Daoy (cell line): ENCODE measurements at regions not wholly inside any gene's neighbourhood (a gene's known extent, or its start where the extent isn't known, plus 50 kb on each side); places are given as distances from the start of the nearest gene placed in this dataset.

ENCODE experiments used
- DNase-seq: peaks from one replicate; pipeline ENCODE4 v3.0.0-alpha.2; 2015; ENCODE audit warnings: low read depth

DNA sequence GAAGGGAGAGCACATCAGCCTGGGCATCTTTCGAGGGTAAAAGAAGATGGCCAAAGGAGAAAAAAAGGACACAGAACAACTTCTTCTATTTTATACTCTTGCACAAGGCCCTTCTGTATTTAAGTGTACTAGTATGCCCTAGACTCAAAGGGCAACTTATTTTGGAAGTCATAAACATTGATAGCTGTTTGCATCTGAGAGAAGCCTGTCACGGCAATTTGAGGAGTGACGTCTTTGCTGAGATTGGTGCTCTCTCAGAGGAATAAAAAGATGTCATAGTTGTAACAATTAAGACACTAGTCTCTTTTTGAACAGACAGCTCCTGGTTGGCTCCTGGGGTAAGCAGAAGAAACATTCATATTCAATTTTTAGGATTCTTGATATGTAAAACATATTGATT is 260.4 kb upstream of the TTC14 start:
- no peak for DNase-seq

GRCh38 chr3:180351601-180352000 is 250.4 kb upstream of the TTC14 start:
- no peak for DNase-seq

DNA sequence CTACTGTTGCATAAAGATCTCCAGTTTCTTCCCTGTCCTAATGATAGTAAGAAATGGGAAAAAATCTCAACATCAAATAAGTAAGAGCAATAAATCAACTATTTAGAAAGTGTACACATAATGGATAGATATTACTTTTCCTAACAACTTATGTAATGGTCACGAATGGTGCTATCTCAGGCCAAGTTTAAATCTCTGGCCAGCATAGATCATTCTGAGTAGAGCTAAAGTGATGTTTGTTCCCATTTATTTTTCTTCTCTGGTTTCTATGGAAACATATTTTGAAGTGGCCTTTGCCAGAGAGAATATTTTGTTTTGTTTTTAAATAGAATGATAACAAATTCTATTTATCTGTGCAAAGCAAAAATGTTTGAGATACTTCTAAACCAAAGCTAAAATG is 249.7 kb upstream of the TTC14 start:
- no peak for DNase-seq

DNA sequence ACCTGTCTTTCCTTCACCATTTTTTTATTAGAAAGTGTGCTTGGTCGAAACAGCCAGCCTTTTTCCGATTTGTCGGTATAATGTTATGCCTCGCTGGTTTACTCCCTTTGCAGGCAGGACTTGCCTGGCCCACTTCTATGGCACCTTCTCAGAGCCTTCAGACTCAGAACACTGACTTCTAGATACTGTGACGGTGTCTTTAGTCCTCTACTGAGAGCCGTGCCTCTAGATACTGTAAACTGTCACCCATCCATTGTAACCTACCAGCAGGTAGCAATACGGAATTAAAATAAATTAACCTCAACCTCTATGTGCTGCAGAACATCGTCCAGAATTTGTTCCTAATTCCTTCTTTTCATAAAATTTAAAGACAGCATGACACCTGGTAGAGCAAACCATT is 247.7 kb upstream of the TTC14 start:
- no peak for DNase-seq

DNA sequence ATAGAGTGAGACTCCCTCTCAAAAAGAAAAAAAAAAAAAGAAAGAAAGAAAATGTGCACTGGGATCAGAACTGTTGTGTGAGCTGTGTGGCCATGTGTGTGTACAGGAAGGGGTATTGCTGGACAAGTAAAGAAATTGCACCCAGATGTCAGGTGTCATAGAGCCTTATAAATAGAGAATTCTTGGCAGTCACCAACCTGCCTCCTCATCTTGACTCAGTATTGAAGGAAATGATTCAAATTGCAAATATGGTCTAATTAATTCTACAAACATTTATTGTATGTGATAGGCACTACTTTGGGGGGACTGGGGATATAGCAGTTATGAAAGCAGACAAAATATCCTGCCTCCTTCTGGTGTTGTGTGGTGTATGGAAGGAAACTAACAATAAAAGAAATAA is 243.8 kb upstream of the TTC14 start:
- no peak for DNase-seq

GRCh38 chr3:180359061-180359952 is 242.7 kb upstream of the TTC14 start:
- DNase-seq: no peak

DNA sequence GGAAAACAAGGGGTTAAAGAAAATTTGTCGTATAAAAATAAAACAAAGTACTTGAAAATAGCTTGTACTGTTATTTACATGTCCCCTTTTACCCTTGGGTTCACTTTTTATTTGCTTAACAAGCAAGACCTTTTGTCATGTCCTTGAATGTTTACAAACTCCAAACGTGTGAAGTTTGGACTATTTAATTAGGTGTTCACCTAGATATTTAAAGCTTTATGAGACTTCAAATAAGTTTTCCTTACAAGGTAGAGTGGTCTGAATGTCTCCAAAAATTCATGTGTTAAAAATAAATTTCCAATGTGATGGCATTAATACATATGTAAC is 242.0 kb upstream of the TTC14 start:
- DNase-seq: no peak

GRCh38 chr3:180362081-180362480 is 239.9 kb upstream of the TTC14 start:
- no peak for DNase-seq

GRCh38 chr3:180375831-180376230 is 226.1 kb upstream of the TTC14 start:
- no peak for DNase-seq

DNA sequence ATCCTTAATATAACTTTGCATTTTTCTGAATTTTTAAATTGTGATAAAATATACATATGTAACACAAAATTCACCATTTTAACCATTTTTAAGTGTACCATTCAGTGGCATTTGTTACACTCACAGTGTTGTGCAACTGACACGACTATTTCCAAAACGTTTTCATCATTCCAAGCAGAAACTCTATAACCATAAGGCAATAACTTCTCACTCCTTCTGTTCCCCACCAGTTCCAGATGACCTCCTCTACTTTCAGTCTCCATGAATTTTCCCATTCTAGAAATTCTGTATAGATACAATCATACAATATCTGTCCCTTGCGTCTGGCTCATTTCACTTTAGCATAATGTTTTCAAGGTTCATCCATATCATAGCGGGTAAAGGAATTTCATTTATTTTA is 223.5 kb upstream of the TTC14 start:
- DNase-seq: no peak

DNA sequence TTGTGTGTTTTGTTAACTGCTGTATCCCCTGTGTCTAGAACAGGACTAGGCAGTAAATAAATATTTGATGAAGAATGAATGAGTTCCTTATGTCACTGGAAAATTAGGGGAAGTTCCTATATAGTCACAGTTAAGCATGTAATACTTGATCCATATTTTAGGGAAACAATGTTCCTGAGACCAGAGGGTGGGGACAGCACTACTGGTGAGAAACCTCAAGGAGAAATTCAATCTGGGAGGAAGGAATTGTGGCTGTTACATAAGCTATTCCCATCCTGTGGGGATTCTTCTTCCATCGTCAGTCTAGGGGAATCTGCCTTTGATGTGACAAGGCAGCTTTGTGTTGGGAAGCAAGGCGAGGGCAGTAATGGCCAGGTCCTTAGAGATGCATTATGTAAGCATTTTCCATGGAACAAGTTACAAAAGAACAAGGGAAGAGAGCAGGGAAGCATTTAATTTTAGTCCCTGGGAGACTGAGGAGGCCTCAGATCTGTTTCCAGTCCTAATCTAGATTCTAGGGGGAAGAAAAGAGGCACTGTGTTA is 219.3 kb upstream of the TTC14 start:
- no peak for DNase-seq

DNA sequence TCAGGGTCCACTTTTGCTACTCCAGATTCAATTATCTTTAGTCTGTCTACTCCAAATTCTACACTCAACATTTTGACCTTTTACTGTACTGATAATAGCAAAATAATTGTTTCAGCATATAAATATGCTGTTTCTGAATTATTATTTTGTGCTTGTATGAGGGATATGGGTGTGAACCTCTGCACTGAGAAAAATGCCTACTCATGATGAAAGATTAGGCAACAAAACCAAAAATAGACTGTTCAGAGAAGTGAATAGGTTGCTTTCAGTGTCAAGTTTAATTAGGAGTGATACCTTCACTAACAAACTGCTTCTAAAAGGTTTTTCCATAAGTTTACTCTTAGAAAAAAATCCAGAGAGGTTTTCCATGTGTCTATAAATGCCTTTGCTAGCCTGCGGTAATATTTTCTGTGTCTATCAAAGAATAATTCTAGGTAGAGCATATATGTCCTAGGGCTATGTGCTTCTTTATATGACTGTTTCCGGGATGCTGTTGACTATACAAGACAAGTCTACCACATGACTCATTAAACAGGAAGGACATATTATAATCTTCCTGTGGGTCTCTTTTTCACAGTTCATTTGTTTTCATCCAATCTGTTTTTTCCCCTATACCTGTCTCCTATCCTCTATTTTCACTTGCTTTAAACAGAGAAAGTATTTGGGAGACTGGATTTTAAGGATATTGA is 218.5 kb upstream of the TTC14 start:
- no peak for DNase-seq

DNA sequence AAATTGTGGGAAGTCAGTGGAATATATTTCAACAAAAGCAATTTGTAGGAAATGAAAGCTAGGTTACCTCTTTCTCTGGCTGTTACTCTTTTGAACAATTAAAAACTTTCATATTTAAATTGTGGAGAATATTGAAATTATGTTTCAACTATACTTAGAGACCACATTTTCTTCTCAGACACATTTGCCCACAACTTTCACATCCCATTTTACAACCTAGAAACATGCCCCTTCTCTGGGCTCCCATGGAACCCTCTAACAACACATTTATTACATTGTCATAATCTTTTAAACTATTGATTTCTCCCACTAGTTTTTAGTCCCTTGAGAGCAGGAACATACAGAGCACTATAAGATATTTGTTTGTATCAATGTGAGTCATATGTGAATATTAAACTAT is 211.7 kb upstream of the TTC14 start:
- no peak for DNase-seq

DNA sequence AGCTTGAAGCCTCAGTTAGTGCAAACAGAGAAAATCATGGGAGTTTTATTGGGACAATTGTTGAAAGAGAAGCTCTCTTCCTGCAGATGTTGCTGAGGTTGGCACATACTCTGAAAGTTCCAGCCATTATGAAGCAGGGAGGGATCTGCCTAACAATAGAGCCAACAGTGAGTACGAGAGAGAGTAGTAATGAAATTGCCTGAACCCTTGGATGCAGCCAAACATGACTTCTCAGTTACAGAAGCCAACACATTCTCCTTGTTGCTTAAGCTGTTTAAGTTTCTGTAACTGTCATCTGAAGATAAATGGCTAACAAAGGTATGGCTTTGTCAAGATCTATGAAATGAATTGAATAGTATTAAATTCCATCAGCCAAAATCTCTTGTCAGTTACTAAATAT is 211.0 kb upstream of the TTC14 start:
- DNase-seq: no peak

- DNase-seq: no peak
Observed at GRCh38 chr3:180401226-180401625, 200.7 kb upstream of the TTC14 start.

DNA sequence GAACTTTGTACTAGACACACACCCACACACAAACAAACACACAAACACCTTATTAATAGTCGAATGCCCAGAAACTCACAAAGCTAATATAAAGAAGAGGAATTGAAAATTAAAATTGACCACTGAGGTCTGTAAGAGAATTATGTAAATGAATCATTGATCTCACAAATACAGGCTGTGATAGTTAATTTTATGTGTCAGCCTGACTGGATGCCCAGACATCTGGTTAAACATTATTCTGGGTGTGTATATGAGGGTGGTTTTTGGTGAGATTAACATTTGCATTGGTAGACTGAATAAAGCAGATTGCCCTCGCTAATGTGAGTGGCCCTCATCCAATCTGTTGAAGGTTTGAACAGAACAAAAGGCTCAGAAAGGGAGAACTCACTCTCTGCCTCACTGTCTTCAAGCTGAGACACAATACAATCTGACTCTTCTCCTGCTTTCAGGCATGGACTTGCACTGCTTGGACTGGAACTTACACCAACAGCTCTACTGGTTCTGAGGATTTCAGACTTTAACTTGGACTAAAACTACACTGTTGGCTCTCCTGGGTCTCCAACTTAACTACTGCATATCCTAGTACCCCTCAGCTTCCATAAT is 199.4 kb upstream of the TTC14 start:
- no peak for DNase-seq

GRCh38 chr3:180403156-180403555 is 198.8 kb upstream of the TTC14 start:
- DNase-seq: no peak

GRCh38 chr3:180408654-180409053 is 193.3 kb upstream of the TTC14 start:
- peak; percentile 44 for DNase-seq

DNA sequence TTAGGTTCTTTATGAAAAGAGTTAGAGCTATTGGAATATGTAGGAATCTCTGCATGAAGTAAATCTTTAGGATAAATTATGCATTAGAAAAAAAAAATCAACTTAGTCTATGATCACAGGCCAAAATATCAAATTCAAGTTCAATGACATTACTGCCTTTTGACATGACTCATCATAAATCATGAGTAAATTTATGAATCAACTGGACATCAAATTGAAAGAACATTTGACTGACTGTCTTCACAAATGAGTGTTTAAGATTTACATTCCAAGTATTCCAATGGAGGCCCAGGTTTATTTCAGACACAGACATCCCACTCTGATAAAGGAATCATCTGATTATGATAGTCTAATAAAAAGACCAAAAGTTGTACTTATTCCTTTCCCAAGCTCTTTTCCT is 192.8 kb upstream of the TTC14 start:
- no peak for DNase-seq

- DNase-seq: no peak
Observed at GRCh38 chr3:180409883-180410282, 192.1 kb upstream of the TTC14 start.

DNA sequence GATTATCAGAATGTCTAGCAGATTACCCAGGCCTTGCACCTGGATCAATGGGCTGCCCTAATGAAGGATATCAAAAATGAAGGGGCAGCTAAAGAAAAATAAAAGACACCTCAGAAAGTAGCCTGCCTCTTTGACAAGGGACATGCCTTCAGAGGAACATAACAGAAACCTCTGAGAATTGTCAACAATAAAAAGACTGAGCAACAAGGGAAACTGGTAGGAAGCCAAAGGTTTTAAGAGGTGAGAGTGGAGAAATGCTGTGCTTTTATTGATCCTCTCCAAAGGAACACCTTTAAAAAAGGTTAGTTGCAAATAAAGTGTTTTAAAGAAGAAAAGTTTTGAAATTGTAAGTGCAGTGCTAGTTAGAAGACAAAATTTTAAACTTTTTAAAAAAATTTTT is 187.8 kb upstream of the TTC14 start:
- DNase-seq: no peak

- DNase-seq: no peak
Observed at GRCh38 chr3:180416111-180416594, 185.8 kb upstream of the TTC14 start.

- no peak for DNase-seq
Observed at GRCh38 chr3:180417241-180417640, 184.7 kb upstream of the TTC14 start.
